NT2/D1 (cell line): ENCODE measurements at regions not wholly inside any gene's neighbourhood (a gene's known extent, or its start where the extent isn't known, plus 50 kb on each side); places are given as distances from the start of the nearest gene placed in this dataset.
A peak's percentile ranks its signal among the peaks of the same experiment; 100 is the strongest.
"Not testable (repeated sequence)": the region's sequence is repeated elsewhere in the genome, so short reads cannot be mapped to it uniquely, and the experiment has no call there.

Source experiments
- DNase-seq: peaks from one replicate; pipeline ENCODE4 v3.0.0-alpha.2; 2011; ENCODE audit warnings: low read depth, low spot score
- H3K27me3 ChIP-seq: 2 replicates; pipeline ENCODE4 v1.6.0; 2011; ENCODE audit warnings: mild to moderate bottlenecking; ENCODE audit not compliant: insufficient read length, insufficient read depth
- H3K36me3 ChIP-seq: 2 replicates; pipeline ENCODE4 v1.6.1; 2011; ENCODE audit warnings: mild to moderate bottlenecking, low read length, mixed read lengths; ENCODE audit not compliant: insufficient read depth, insufficient read length
- H3K4me1 ChIP-seq: 2 replicates; pipeline ENCODE4 v1.5.1; 2011; ENCODE audit not compliant: insufficient read depth, insufficient read length
- H3K4me3 ChIP-seq: 2 replicates; pipeline ENCODE4 v1.5.1; 2011; ENCODE audit warnings: low read depth; ENCODE audit not compliant: insufficient read length
- H3K9ac ChIP-seq: 2 replicates; pipeline ENCODE4 v1.6.0; 2011; ENCODE audit warnings: low read depth; ENCODE audit not compliant: insufficient read length
- H3K9me3 ChIP-seq: 2 replicates; pipeline ENCODE4 v1.5.1; 2011; ENCODE audit warnings: mild to moderate bottlenecking, low read length; ENCODE audit not compliant: insufficient read depth
- SUZ12 ChIP-seq: IDR thresholded peaks from 2 replicates; pipeline ENCODE4 v1.6.1; 2011; ENCODE audit not compliant: insufficient read length, insufficient read depth; ENCODE audit errors: extremely low read depth
- YY1 ChIP-seq: IDR thresholded peaks from 2 replicates; pipeline ENCODE4 v1.6.1; 2011; ENCODE audit not compliant: insufficient read length, insufficient read depth
- ZNF274 ChIP-seq: IDR thresholded peaks from 2 replicates; pipeline ENCODE4 v1.6.1; 2011; ENCODE audit warnings: mild to moderate bottlenecking, low read depth, low read length

GRCh38 chr6:130625825-130626527, 201.2 kb upstream of the SMLR1 start:
- H3K9me3 ChIP-seq = no peaks in the 10 kb centered on the region

DNA sequence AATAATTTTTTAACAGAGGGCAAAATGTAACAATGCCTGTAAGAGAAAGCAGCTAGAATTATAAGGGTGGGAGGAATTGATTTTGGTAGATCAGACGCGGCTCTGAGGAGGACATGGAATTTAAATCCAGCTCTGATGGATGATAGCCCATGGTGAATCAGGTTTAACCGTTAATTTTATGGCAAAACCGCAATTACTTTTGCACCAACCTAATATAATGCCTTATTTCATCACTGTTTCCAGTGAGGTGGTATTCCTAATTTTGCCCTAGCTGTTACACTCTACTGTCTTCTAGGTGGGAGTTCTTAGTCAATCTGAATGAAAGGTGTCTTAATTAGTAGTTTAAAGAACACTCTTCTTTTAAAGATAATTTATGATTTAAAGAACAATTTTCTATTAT, 198.3 kb upstream of the SMLR1 start:
- TF ChIP-seq YY1 (no peak), ZNF274 (no peak), SUZ12 (no peak)
- no peaks in the 10 kb centered on the region for H3K9me3 ChIP-seq
- H3K4me3 ChIP-seq = no peak overlapping the region
- DNase-seq = no peak
- no peak overlapping the region for H3K9ac ChIP-seq
- no peaks in the 10 kb centered on the region for H3K27me3 ChIP-seq
- H3K4me1 ChIP-seq = no peaks in the 10 kb centered on the region
- no peaks in the 10 kb centered on the region for H3K36me3 ChIP-seq

More at GRCh38 chr6:130625825-130626527, 201.2 kb upstream of the SMLR1 start:
- no peak for DNase-seq
- Histone ChIP-seq H3K36me3 (no peaks in the 10 kb centered on the region), H3K4me3 (no peak overlapping the region), H3K27me3 (no peaks in the 10 kb centered on the region), H3K4me1 (no peaks in the 10 kb centered on the region), H3K9ac (no peak overlapping the region)
- TF ChIP-seq ZNF274 (no peak), YY1 (no peak), SUZ12 (no peak)

GRCh38 chr6:130629640-130630039, 197.6 kb upstream of the SMLR1 start:
- Histone ChIP-seq H3K27me3 (no peaks in the 10 kb centered on the region), H3K36me3 (no peaks in the 10 kb centered on the region), H3K4me1 (no peaks in the 10 kb centered on the region), H3K9ac (no peak overlapping the region), H3K9me3 (no peaks in the 10 kb centered on the region), H3K4me3 (no peak overlapping the region)
- DNase-seq = no peak
- TF ChIP-seq SUZ12 = no peak
- no peak for TF ChIP-seq ZNF274
- TF ChIP-seq YY1 = no peak

DNA sequence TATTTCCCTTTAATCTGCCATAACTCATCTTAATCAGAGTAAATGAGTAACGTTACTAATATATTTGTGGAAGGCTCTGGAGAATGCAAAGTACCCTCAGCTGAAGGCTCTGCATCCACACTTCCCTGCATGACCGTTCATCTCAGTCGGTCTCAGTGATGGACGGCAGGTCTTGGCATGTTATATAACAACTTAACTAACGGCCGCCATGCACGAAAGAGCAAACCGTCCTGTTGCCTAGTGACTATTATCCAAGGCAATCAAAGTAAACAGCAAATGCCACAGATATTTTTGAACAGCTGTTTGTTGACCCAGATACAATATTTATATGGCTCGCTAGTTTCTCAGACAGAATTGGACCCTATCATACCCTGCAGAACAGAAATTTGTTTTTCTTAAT, 194.9 kb upstream of the SMLR1 start:
- H3K9ac ChIP-seq = no peak overlapping the region
- no peak for DNase-seq
- no peak overlapping the region for H3K4me3 ChIP-seq
- no peaks in the 10 kb centered on the region for H3K36me3 ChIP-seq
- no peaks in the 10 kb centered on the region for H3K4me1 ChIP-seq
- no peak for TF ChIP-seq ZNF274
- no peak for TF ChIP-seq YY1
- TF ChIP-seq SUZ12 = no peak
- no peaks in the 10 kb centered on the region for H3K9me3 ChIP-seq
- no peaks in the 10 kb centered on the region for H3K27me3 ChIP-seq

DNA sequence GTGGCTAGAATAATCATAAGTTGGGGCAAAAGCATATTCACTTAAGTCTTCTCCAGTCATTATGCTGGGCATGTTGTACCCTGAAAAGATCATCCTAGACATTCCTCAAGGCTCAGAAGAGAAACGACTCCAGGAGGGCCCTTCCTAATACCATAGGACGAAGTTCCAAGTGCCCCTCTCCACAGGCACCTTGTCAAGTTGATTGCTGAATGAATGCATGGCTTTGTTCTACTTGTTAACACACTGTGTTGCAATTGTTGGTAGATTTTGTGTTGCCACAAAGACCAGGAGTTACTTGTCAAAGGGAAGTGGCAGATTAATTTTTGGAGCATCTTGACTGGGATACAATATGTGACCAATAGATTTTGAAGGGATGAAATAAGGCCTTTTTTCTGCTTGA, 194.3 kb upstream of the SMLR1 start:
- Histone ChIP-seq H3K9ac (no peak overlapping the region), H3K4me1 (no peaks in the 10 kb centered on the region), H3K27me3 (no peaks in the 10 kb centered on the region), H3K4me3 (no peak overlapping the region), H3K9me3 (no peaks in the 10 kb centered on the region), H3K36me3 (no peaks in the 10 kb centered on the region)
- peak; percentile 36 for DNase-seq
- no peak for TF ChIP-seq SUZ12
- TF ChIP-seq YY1 = no peak

GRCh38 chr6:130643361-130643760, 183.8 kb upstream of the SMLR1 start:
- Histone ChIP-seq H3K4me1 (no peaks in the 10 kb centered on the region), H3K9me3 (peaks cover 5% of the 10 kb centered on the region; the same call in 1 of the 2 replicates), H3K36me3 (no peaks in the 10 kb centered on the region), H3K27me3 (no peaks in the 10 kb centered on the region), H3K4me3 (no peak overlapping the region), H3K9ac (no peak overlapping the region)
- TF ChIP-seq ZNF274 = no peak
- no peak for TF ChIP-seq SUZ12
- no peak for TF ChIP-seq YY1
- DNase-seq = no peak

- Histone ChIP-seq H3K9me3 (peaks cover 5% of the 10 kb centered on the region; the same call in 1 of the 2 replicates), H3K27me3 (no peaks in the 10 kb centered on the region), H3K36me3 (no peaks in the 10 kb centered on the region), H3K9ac (no peak overlapping the region), H3K4me3 (no peak overlapping the region), H3K4me1 (no peaks in the 10 kb centered on the region)
- TF ChIP-seq YY1 (no peak), ZNF274 (no peak), SUZ12 (no peak)
- DNase-seq = no peak
Observed at GRCh38 chr6:130644175-130644574, 183.0 kb upstream of the SMLR1 start.

- not testable (repeated sequence) for H3K27me3 ChIP-seq, DNase-seq, H3K9me3 ChIP-seq, H3K4me1 ChIP-seq, H3K36me3 ChIP-seq, H3K9ac ChIP-seq, H3K4me3 ChIP-seq
Observed at GRCh38 chr6:130644769-130645168, 182.4 kb upstream of the SMLR1 start.
